Aorta (tissue), 5 donors: ENCODE measurements at regions not wholly inside any gene's neighbourhood (a gene's known extent, or its start where the extent isn't known, plus 50 kb on each side); places are given as distances from the start of the nearest gene placed in this dataset.

Experiments used
- ATAC-seq: fragments of 200-7000 bp; cut with Tn5 transposase; one replicate; pipeline ENCODE4 v1.9.1; 2022; ENCODE audit warnings: moderate library complexity; ENCODE audit not compliant: low FRiP score
- DNase-seq, 2 donors: peaks; one replicate each; pipeline ENCODE4 v3.0.0-alpha.2; 2020
- H3K27ac ChIP-seq, 2 donors: one replicate each; pipeline ENCODE4 v1.5.1; 2013; ENCODE audit warnings: low read length in 2 of 2, mild to moderate bottlenecking in 2 of 2, moderate library complexity in 2 of 2, control low read depth in 1 of 2, inconsistent platforms in 1 of 2, low read depth in 1 of 2
- H3K27me3 ChIP-seq, 2 donors: one replicate each; pipeline ENCODE4 v1.6.1; 2013; ENCODE audit warnings: control low read depth in 1 of 2, low read length in 1 of 2, mild to moderate bottlenecking in 1 of 2, moderate library complexity in 1 of 2; ENCODE audit not compliant: insufficient read depth in 2 of 2, control insufficient read depth in 1 of 2
- H3K36me3 ChIP-seq, 2 donors: one replicate each; pipeline ENCODE4 v1.6.1; 2013; ENCODE audit warnings: control low read depth in 1 of 2, low read length in 1 of 2, mild to moderate bottlenecking in 1 of 2; ENCODE audit not compliant: insufficient read depth in 2 of 2, control insufficient read depth in 1 of 2
- H3K4me1 ChIP-seq, 2 donors: one replicate each; pipeline ENCODE4 v1.6.1; 2013; ENCODE audit warnings: low read length in 2 of 2, control low read depth in 1 of 2, mild to moderate bottlenecking in 1 of 2, moderate library complexity in 1 of 2; ENCODE audit not compliant: insufficient read depth in 2 of 2, control insufficient read depth in 1 of 2
- H3K4me3 ChIP-seq, 2 donors: one replicate each; pipeline ENCODE4 v1.5.1; 2013; ENCODE audit warnings: low read length in 2 of 2, control low read depth in 1 of 2, mild to moderate bottlenecking in 1 of 2
- H3K9me3 ChIP-seq: one replicate; pipeline ENCODE4 v1.6.1; 2013; ENCODE audit warnings: mild to moderate bottlenecking, low read length; ENCODE audit not compliant: control insufficient read depth
- WGBS, 2 donors: extraction: QIAGEN DNeasy Blood & Tissue Kit; methylation state at CpG; one replicate each; pipeline ENCODE4 v1.1.7; 2013; 5-methylcytosine and 5-hydroxymethylcytosine counted together
- intact Hi-C, 2 donors: fragments of 100-400 bp; cut with DNase I; formaldehyde crosslinking; loops; one replicate each; pipeline versions ENCODE4 v1.14.2 to v1.15.0; 2022
- donor health status: healthy with polysubstance abuse.
- donor health status: Bipolar disorder and iron deficiency.
- donor health status: DM: no; HTN: no; CAD: no.
- donor health status: DM: no; HTN: no; CAD: no.
- donor health status: DM: yes; HTN: yes; CAD: no.

- H3K36me3 ChIP-seq: no peaks in the 10 kb centered on the region
- H3K4me1 ChIP-seq: peaks cover 3 to 5% of the 10 kb centered on the region in 2 donors
- ATAC-seq: peak; percentile 46
- no peaks in the 10 kb centered on the region for H3K27me3 ChIP-seq
- no peaks in the 10 kb centered on the region for H3K9me3 ChIP-seq
- H3K27ac ChIP-seq: no peak overlapping the region
- intact Hi-C loops: loop anchor here (1.0 to 10.0 kb wide), 4 partner anchors 93 to 288 kb away; partner anchors contain the start of gene ARHGAP29 (in 1 of the 2)
- no peak for DNase-seq
- WGBS, 2 donors: 0 to 5% methylated on average over 3 of the region's 3 CpGs
- no peak overlapping the region for H3K4me3 ChIP-seq
Observed at GRCh38 chr1:94329986-94330385, 88.2 kb upstream of the ABCD3 start.

- no peak overlapping the region for H3K4me3 ChIP-seq
- H3K36me3 ChIP-seq: no peaks in the 10 kb centered on the region
- DNase-seq (no peak), ATAC-seq (no peak)
- intact Hi-C loops: loop anchor here in 1 of 2 donors (5.0 kb wide), 1 partner anchor 92 kb away; the partner anchor contains the start of gene ARHGAP29
- H3K9me3 ChIP-seq: no peaks in the 10 kb centered on the region
- WGBS, 2 donors: 85 to 87% methylated on average over 4 of the region's 4 CpGs
- peaks cover 3 to 5% of the 10 kb centered on the region in 2 donors for H3K4me1 ChIP-seq
- no peaks in the 10 kb centered on the region for H3K27me3 ChIP-seq
- H3K27ac ChIP-seq: no peak overlapping the region
Observed at GRCh38 chr1:94329276-94329675, 88.9 kb upstream of the ABCD3 start.

- DNase-seq: peak; percentile 69 to 84
- ATAC-seq: peak; percentile 51
- Histone ChIP-seq H3K4me3 (no peak overlapping the region), H3K27me3 (no peaks in the 10 kb centered on the region), H3K4me1 (peaks cover 7 to 15% of the 10 kb centered on the region in 2 donors), H3K27ac (peak overlapping the region; percentile 32 to 63), H3K36me3 (no peaks in the 10 kb centered on the region), H3K9me3 (no peaks in the 10 kb centered on the region)
- intact Hi-C loops: loop anchor here in 1 of 2 donors (5.0 kb wide), 1 partner anchor 90 kb away; the partner anchor contains the start of gene ARHGAP29
- WGBS, 2 donors: 11% methylated on average over 18 of the region's 18 CpGs
Observed at GRCh38 chr1:94327001-94327690, 89.8 kb upstream of the ARHGAP29 start.

- intact Hi-C loops: loop anchor here in 1 of 2 donors (5.0 kb wide), 1 partner anchor 89 kb away; the partner anchor contains the start of gene ARHGAP29
- H3K27ac ChIP-seq: peak overlapping the region; percentile 63 to 79
- DNase-seq (no peak), ATAC-seq (no peak)
- no peaks in the 10 kb centered on the region for H3K9me3 ChIP-seq
- peaks cover 9 to 15% of the 10 kb centered on the region in 2 donors for H3K4me1 ChIP-seq
- H3K36me3 ChIP-seq: no peaks in the 10 kb centered on the region
- no peaks in the 10 kb centered on the region for H3K27me3 ChIP-seq
- H3K4me3 ChIP-seq: no peak overlapping the region
- WGBS, 2 donors: 6 to 9% methylated on average over 4 of the region's 4 CpGs
Observed at GRCh38 chr1:94326329-94326728, 88.9 kb upstream of the ARHGAP29 start.

- WGBS, 2 donors: 3 to 5% methylated on average over 5 of the region's 5 CpGs
- DNase-seq (no peak), ATAC-seq (peak; percentile 38)
- Histone ChIP-seq H3K9me3 (no peaks in the 10 kb centered on the region), H3K4me1 (peaks cover 9 to 15% of the 10 kb centered on the region in 2 donors), H3K36me3 (no peaks in the 10 kb centered on the region), H3K4me3 (no peak overlapping the region), H3K27me3 (no peaks in the 10 kb centered on the region), H3K27ac (peak overlapping the region; percentile 82 to 83)
- intact Hi-C loops: loop anchor here in 1 of 2 donors (5.0 kb wide), 1 partner anchor 88 kb away; the partner anchor contains the start of gene ARHGAP29
Observed at GRCh38 chr1:94325377-94326302, 88.3 kb upstream of the ARHGAP29 start.

GRCh38 chr1:94324178-94324544 is 86.8 kb upstream of the ARHGAP29 start:
- Histone ChIP-seq H3K4me3 (no peak overlapping the region), H3K4me1 (peaks cover 9 to 15% of the 10 kb centered on the region in 2 donors)

GRCh38 chr1:94323311-94324177 is 86.2 kb upstream of the ARHGAP29 start:
- DNase-seq (no peak), ATAC-seq (no peak)
- Histone ChIP-seq H3K9me3 (no peaks in the 10 kb centered on the region), H3K27me3 (no peaks in the 10 kb centered on the region), H3K36me3 (no peaks in the 10 kb centered on the region), H3K27ac (peak overlapping the region; percentile 22 to 62), H3K4me3 (no peak overlapping the region), H3K4me1 (peaks cover 9 to 15% of the 10 kb centered on the region in 2 donors)
- intact Hi-C loops: no loop called here
- WGBS, 2 donors: 46 to 52% methylated on average over 7 of the region's 7 CpGs

More at GRCh38 chr1:94324178-94324544, 86.8 kb upstream of the ARHGAP29 start:
- H3K27me3 ChIP-seq: no peaks in the 10 kb centered on the region
- no peak for DNase-seq
- no peaks in the 10 kb centered on the region for H3K9me3 ChIP-seq
- H3K27ac ChIP-seq: no peak overlapping the region
- no peaks in the 10 kb centered on the region for H3K36me3 ChIP-seq
- ATAC-seq: no peak
- WGBS, 2 donors: 35 to 41% methylated on average over 4 of the region's 4 CpGs
- intact Hi-C loops: no loop called here

- DNase-seq (no peak), ATAC-seq (no peak)
- Histone ChIP-seq H3K27ac (no peak overlapping the region), H3K4me1 (peaks cover 9 to 15% of the 10 kb centered on the region in 2 donors), H3K9me3 (no peaks in the 10 kb centered on the region), H3K4me3 (no peak overlapping the region), H3K27me3 (no peaks in the 10 kb centered on the region), H3K36me3 (no peaks in the 10 kb centered on the region)
- intact Hi-C loops: no loop called here
- 79 to 91% methylated on average over 3 to 5 of the region's 5 CpGs for WGBS, 2 donors
Observed at GRCh38 chr1:94322696-94323095, 85.3 kb upstream of the ARHGAP29 start.
